ENCODE measurements at regions not wholly inside any gene's neighbourhood (a gene's known extent, or its start where the extent isn't known, plus 50 kb on each side); places are given as distances from the start of the nearest gene placed in this dataset.

DNA sequence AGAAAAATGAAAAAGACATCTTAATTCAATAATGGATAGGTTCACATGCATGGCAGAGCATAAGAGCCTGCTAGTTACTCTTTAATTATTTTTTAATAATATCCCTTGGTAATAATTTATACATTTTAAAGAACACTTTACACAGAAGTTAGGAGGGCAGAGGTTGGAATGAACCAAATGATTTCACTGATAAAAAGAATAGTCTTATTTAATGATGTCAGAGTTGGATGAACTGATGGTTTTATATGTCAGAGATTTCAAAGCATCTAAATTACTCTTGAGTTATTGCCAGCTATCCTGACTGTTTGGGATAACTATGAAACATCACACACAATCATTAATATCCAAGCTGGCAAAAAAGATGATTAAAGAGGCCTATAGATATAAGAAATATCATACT, 244.8 kb downstream of the CSNK1G3 start:
- H3K27me3 Mint-ChIP-seq (ENCODE audit: low read depth in 3 of 3): no peaks in the 10 kb centered on the region
- H3K27ac Mint-ChIP-seq: no peak overlapping the region
- intact Hi-C loops (cut with micrococcal nuclease): no loop called here
- Histone ChIP-seq H3K9ac (ENCODE audit: insufficient read depth, low read length, poor library complexity, severe bottlenecking) (no peak overlapping the region), H4K20me1 (ENCODE audit: insufficient read depth, low read length) (no peaks in the 10 kb centered on the region), H3K27ac (ENCODE audit: low read depth in 1 of 2, low read length in 2 of 2) (no peak overlapping the region), H3K4me1 (ENCODE audit: control insufficient read depth in 1 of 2, insufficient read depth in 2 of 2, low read length in 2 of 2) (no peaks in the 10 kb centered on the region), H3K9me3 (replicated peaks in 1 of 2; ENCODE audit: control insufficient read depth in 1 of 2, insufficient read depth in 1 of 2, low read length in 2 of 2) (no peaks in the 10 kb centered on the region), H3K79me2 (ENCODE audit: insufficient read depth, low read length) (no peaks in the 10 kb centered on the region), H3K27me3 (ENCODE audit: control insufficient read depth in 2 of 2, insufficient read depth in 2 of 2, low read length in 2 of 2) (no peaks in the 10 kb centered on the region), H3K4me3 (replicated peaks in 1 of 3; ENCODE audit: low read depth in 2 of 3, low read length in 3 of 3) (no peak overlapping the region), H3K36me3 (replicated peaks in 1 of 2; ENCODE audit: control insufficient read depth in 1 of 2, insufficient read depth in 2 of 2, low read length in 2 of 2) (no peaks in the 10 kb centered on the region), H2AFZ (ENCODE audit: insufficient read depth, low read depth, low read length, poor library complexity, severe bottlenecking) (no peak overlapping the region), H3K4me2 (replicated peaks; ENCODE audit: extremely low read depth, low read length, poor library complexity, severe bottlenecking) (no peak overlapping the region)
- TF ChIP-seq, protein P1, sequence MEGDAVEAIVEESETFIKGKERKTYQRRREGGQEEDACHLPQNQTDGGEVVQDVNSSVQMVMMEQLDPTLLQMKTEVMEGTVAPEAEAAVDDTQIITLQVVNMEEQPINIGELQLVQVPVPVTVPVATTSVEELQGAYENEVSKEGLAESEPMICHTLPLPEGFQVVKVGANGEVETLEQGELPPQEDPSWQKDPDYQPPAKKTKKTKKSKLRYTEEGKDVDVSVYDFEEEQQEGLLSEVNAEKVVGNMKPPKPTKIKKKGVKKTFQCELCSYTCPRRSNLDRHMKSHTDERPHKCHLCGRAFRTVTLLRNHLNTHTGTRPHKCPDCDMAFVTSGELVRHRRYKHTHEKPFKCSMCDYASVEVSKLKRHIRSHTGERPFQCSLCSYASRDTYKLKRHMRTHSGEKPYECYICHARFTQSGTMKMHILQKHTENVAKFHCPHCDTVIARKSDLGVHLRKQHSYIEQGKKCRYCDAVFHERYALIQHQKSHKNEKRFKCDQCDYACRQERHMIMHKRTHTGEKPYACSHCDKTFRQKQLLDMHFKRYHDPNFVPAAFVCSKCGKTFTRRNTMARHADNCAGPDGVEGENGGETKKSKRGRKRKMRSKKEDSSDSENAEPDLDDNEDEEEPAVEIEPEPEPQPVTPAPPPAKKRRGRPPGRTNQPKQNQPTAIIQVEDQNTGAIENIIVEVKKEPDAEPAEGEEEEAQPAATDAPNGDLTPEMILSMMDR (IDR thresholded peaks at IDR 0.05): no peak
- H3K4me3 Mint-ChIP-seq: no peak overlapping the region
- no peaks in the 10 kb centered on the region for H3K36me3 Mint-ChIP-seq
- peaks cover 0 to 4% (median 1%) of the 10 kb centered on the region in 7 donors for H3K9me3 Mint-ChIP-seq
- no peaks in the 10 kb centered on the region for H3K4me1 Mint-ChIP-seq
- no peak for DNase-seq

DNA sequence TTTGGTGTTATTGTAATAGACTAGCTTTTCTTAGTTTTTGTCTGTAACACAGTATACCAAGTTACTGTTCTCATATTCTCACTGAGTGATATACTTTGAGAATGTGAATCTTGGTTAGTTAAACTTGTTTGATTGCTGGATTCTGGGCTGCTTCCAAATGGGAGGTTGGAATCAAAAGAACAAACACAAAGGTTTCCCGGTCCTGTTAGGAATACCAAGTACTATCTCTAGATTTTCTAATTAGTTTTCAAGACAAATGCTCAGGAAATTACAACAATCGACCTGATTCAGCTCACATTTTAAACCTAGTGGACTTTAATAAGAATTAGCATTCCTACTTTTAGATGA, 244.3 kb downstream of the CSNK1G3 start:
- H3K9ac ChIP-seq (ENCODE audit: insufficient read depth, low read length, poor library complexity, severe bottlenecking): no peak overlapping the region
- H2AFZ ChIP-seq (ENCODE audit: insufficient read depth, low read depth, low read length, poor library complexity, severe bottlenecking): no peak overlapping the region
- peaks cover 0 to 4% (median 1%) of the 10 kb centered on the region in 7 donors for H3K9me3 Mint-ChIP-seq
- no peaks in the 10 kb centered on the region for H3K4me1 ChIP-seq (ENCODE audit: control insufficient read depth in 1 of 2, insufficient read depth in 2 of 2, low read length in 2 of 2)
- H4K20me1 ChIP-seq (ENCODE audit: insufficient read depth, low read length): no peaks in the 10 kb centered on the region
- no peak overlapping the region for H3K4me3 Mint-ChIP-seq
- H3K27ac ChIP-seq (ENCODE audit: low read depth in 1 of 2, low read length in 2 of 2): no peak overlapping the region
- intact Hi-C loops (cut with micrococcal nuclease): no loop called here
- H3K27ac Mint-ChIP-seq: no peak overlapping the region
- no peaks in the 10 kb centered on the region for H3K27me3 Mint-ChIP-seq (ENCODE audit: low read depth in 3 of 3)
- no peaks in the 10 kb centered on the region for H3K27me3 ChIP-seq (ENCODE audit: control insufficient read depth in 2 of 2, insufficient read depth in 2 of 2, low read length in 2 of 2)
- H3K4me1 Mint-ChIP-seq: no peaks in the 10 kb centered on the region
- TF ChIP-seq, protein P1 (IDR thresholded peaks at IDR 0.05): no peak
- H3K36me3 Mint-ChIP-seq: no peaks in the 10 kb centered on the region
- no peaks in the 10 kb centered on the region for H3K79me2 ChIP-seq (ENCODE audit: insufficient read depth, low read length)
- WGBS (ENCODE audit: insufficient coverage): no CpG with 5 or more reads among the region's 2 CpGs
- H3K36me3 ChIP-seq (replicated peaks in 1 of 2; ENCODE audit: control insufficient read depth in 1 of 2, insufficient read depth in 2 of 2, low read length in 2 of 2): no peaks in the 10 kb centered on the region
- no peaks in the 10 kb centered on the region for H3K9me3 ChIP-seq (replicated peaks in 1 of 2; ENCODE audit: control insufficient read depth in 1 of 2, insufficient read depth in 1 of 2, low read length in 2 of 2)
- H3K4me3 ChIP-seq (replicated peaks in 1 of 3; ENCODE audit: low read depth in 2 of 3, low read length in 3 of 3): no peak overlapping the region
- no peak overlapping the region for H3K4me2 ChIP-seq (replicated peaks; ENCODE audit: extremely low read depth, low read length, poor library complexity, severe bottlenecking)
- DNase-seq: no peak

All from CD14-positive monocyte (primary cell).